ENCODE measurements at regions not wholly inside any gene's neighbourhood (a gene's known extent, or its start where the extent isn't known, plus 50 kb on each side); places are given as distances from the start of the nearest gene placed in this dataset.
A peak's percentile ranks its signal among the peaks of the same experiment; 100 is the strongest.

DNA sequence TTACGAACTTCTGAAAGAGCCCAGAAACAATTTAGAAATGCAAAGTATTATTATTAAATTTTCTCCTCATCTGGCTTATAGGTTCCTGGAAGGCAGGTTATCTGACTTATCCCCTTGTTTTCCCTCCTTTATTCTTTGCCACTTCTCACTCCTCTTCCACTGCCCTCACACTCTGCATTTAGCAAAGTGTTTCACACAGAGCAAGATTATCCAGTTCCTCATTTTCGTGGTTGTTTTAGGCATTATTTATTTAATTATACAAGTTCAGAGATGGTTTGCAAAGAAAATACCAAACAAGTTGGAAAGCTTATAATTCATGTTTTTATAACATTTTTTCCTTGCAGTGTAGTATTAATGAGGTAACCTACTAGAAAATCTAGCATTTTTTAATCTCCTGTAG, 544.9 kb downstream of the NSUN3 start:
- no peak for DNase-seq (ENCODE audit: low read depth, low spot score)
- Mint-ChIP-seq H3K36me3 (ENCODE audit: low read depth) (no peaks in the 10 kb centered on the region), H3K4me1 (peaks cover 7% of the 10 kb centered on the region), H3K27me3 (ENCODE audit: low read depth) (no peaks in the 10 kb centered on the region), H3K9me3 (peaks cover 2% of the 10 kb centered on the region), H3K27ac (ENCODE audit: unreplicated experiment) (no peak overlapping the region), H3K4me3 (no peak overlapping the region)
- TF ChIP-seq, protein P1, sequence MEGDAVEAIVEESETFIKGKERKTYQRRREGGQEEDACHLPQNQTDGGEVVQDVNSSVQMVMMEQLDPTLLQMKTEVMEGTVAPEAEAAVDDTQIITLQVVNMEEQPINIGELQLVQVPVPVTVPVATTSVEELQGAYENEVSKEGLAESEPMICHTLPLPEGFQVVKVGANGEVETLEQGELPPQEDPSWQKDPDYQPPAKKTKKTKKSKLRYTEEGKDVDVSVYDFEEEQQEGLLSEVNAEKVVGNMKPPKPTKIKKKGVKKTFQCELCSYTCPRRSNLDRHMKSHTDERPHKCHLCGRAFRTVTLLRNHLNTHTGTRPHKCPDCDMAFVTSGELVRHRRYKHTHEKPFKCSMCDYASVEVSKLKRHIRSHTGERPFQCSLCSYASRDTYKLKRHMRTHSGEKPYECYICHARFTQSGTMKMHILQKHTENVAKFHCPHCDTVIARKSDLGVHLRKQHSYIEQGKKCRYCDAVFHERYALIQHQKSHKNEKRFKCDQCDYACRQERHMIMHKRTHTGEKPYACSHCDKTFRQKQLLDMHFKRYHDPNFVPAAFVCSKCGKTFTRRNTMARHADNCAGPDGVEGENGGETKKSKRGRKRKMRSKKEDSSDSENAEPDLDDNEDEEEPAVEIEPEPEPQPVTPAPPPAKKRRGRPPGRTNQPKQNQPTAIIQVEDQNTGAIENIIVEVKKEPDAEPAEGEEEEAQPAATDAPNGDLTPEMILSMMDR (conservative IDR thresholded peaks at IDR 0.05): no peak

DNA sequence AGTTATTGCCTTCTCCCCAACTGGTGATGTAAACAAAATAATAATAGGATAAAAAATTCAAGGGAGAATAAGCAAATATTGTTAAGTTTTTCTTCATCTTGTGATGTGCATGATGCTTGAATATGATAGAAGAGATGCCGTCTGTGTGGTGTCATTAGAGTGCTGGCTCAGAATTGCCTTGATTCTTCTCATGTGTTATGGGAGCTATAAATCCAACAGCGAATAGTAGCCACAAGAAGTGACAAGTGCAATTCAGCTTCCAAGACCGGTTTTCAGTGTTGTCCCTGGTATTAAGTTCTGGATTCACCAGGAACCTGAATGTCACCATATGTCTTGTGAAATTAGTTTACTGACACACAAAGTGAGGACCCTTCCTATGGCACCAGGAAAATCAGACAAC, 547.0 kb downstream of the NSUN3 start:
- Mint-ChIP-seq H3K36me3 (ENCODE audit: low read depth) (no peaks in the 10 kb centered on the region), H3K4me3 (no peak overlapping the region), H3K27ac (ENCODE audit: unreplicated experiment) (no peak overlapping the region), H3K27me3 (ENCODE audit: low read depth) (no peaks in the 10 kb centered on the region), H3K9me3 (peaks cover 2% of the 10 kb centered on the region), H3K4me1 (peaks cover 22% of the 10 kb centered on the region)
- TF ChIP-seq, protein P1 (conservative IDR thresholded peaks at IDR 0.05): no peak
- DNase-seq (ENCODE audit: low read depth, low spot score): no peak

DNA sequence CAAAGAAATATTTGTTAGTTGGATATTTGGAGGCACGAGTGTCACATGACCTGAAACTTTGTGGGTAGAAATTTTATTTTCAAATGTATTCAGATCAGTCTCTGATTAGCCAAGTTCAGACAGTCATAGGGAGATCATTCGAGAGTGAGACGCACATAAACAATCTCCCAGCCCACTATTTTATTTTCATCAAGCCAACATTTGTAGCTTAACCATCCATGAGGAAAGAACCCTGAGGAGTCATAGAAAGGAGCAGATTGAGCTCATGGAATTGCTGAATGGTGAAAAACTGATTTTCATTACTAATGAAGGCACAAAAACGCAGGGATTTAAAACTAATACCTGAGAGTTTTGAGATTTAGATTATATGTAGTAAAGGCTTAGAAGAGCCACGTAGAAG, 548.7 kb downstream of the NSUN3 start:
- Mint-ChIP-seq H3K4me3 (no peak overlapping the region), H3K27me3 (ENCODE audit: low read depth) (no peaks in the 10 kb centered on the region), H3K4me1 (peaks cover 22% of the 10 kb centered on the region), H3K9me3 (peaks cover 2% of the 10 kb centered on the region), H3K36me3 (ENCODE audit: low read depth) (no peaks in the 10 kb centered on the region), H3K27ac (ENCODE audit: unreplicated experiment) (peak overlapping the region; percentile 53)
- DNase-seq (ENCODE audit: low read depth, low spot score): no peak
- TF ChIP-seq, protein P1 (conservative IDR thresholded peaks at IDR 0.05): no peak

DNA sequence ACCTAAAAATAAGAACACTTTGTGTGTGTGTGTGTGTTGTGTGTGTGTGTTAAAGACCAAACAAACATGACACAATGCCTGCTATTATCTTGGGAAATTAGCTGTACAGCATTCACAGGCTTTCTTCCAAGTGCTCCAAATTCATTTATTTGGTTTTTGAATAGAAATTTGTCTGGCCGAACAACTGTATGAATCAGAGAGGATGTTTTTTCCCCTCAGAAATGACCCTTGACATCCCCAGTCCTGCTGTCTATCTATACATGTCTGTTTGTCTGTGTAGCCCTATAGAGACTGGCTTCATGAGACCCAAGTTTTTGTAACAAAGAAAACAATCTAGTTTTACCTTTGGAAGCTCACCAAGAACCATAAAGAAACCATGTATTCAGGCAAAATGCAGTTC, 549.8 kb downstream of the NSUN3 start:
- H3K27me3 Mint-ChIP-seq (ENCODE audit: low read depth): no peaks in the 10 kb centered on the region
- H3K9me3 Mint-ChIP-seq: peaks cover 2% of the 10 kb centered on the region
- H3K27ac Mint-ChIP-seq (ENCODE audit: unreplicated experiment): peak overlapping the region; percentile 9
- no peak overlapping the region for H3K4me3 Mint-ChIP-seq
- no peak for DNase-seq (ENCODE audit: low read depth, low spot score)
- TF ChIP-seq, protein P1 (conservative IDR thresholded peaks at IDR 0.05): no peak
- H3K36me3 Mint-ChIP-seq (ENCODE audit: low read depth): no peaks in the 10 kb centered on the region
- peaks cover 22% of the 10 kb centered on the region for H3K4me1 Mint-ChIP-seq

DNA sequence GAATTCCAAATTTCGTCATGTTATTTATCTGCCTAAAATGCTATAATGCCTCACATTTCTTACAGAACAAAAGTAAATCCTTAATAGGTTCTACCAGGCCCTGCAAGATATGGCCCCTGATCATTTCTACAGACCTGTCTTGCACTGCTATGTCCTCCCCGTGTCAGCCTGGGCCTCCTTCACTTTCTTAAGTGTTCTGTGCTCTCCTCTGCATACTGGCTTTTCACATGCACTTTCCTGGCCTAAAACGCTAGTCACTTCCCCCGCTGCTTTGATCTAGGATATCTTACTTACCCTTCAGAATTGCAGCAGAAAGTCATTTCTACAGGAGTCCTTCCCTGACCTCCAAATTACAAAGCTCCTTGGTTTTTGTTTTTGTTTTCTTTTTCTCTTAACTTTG, 551.3 kb downstream of the NSUN3 start:
- TF ChIP-seq, protein P1 (conservative IDR thresholded peaks at IDR 0.05): no peak
- H3K9me3 Mint-ChIP-seq: peaks cover 2% of the 10 kb centered on the region
- no peaks in the 10 kb centered on the region for H3K27me3 Mint-ChIP-seq (ENCODE audit: low read depth)
- peaks cover 22% of the 10 kb centered on the region for H3K4me1 Mint-ChIP-seq
- H3K4me3 Mint-ChIP-seq: no peak overlapping the region
- H3K36me3 Mint-ChIP-seq (ENCODE audit: low read depth): no peaks in the 10 kb centered on the region
- no peak for DNase-seq (ENCODE audit: low read depth, low spot score)
- no peak overlapping the region for H3K27ac Mint-ChIP-seq (ENCODE audit: unreplicated experiment)

Measured in neural crest cell (in vitro differentiated cells).